SK-N-SH (cell line): ENCODE measurements at regions not wholly inside any gene's neighbourhood (a gene's known extent, or its start where the extent isn't known, plus 50 kb on each side); places are given as distances from the start of the nearest gene placed in this dataset.

Source experiments
- CTCF ChIA-PET: fragments of 300-600, 350-600 bp; formaldehyde crosslinking; extraction: SDS; loops from one replicate; lab custom pipeline; 2021; lab: Yijun Ruan, JAX
- POLR2A ChIA-PET: fragments of 350-600 bp; sonication (Branson Sonifier 250); formaldehyde crosslinking; extraction: SDS; loops from one replicate; lab custom pipeline; 2020; ENCODE audit warnings: antibody characterized with exemption, inconsistent platforms; lab: Yijun Ruan, JAX
- DNase-seq: peaks from one replicate; pipeline ENCODE4 v3.0.0; 2012
- H2AFZ ChIP-seq: fragments of 200-600 bp; sonication (generic); 2 replicates; pipeline ENCODE4 v1.8.1; 2016; ENCODE audit warnings: antibody characterized with exemption, mild to moderate bottlenecking, low read depth
- H3F3A ChIP-seq: fragments of 200-600 bp; sonication (generic); replicated peaks from 2 replicates; pipeline ENCODE3; 2016; ENCODE audit warnings: antibody characterized with exemption, mild to moderate bottlenecking; ENCODE audit not compliant: insufficient read depth
- H3K27ac ChIP-seq, 2 experiments: fragments of 200-500 bp in 1 of 2; fragments of 200-600 bp in 1 of 2; sonication (Bioruptor generic) in 1 of 2; sonication (generic), shearing (Covaris generic) in 1 of 2; 2 replicates each; pipeline versions ENCODE4 v1.5.1 to v1.6.1; 2014 to 2016; ENCODE audit warnings: low read depth in 2 of 2, inconsistent platforms in 1 of 2, low read length in 1 of 2, mild to moderate bottlenecking in 1 of 2, mixed read lengths in 1 of 2
- H3K27me3 ChIP-seq: fragments of 200-600 bp; sonication (generic), shearing (Covaris generic); 2 replicates; pipeline ENCODE4 v1.6.1; 2016; ENCODE audit warnings: mixed run types; ENCODE audit not compliant: insufficient read depth
- H3K36me3 ChIP-seq, 2 experiments: fragments of 200-500 bp in 1 of 2; fragments of 200-600 bp in 1 of 2; sonication (Bioruptor generic) in 1 of 2; sonication (generic) in 1 of 2; replicated peaks in 1 of 2; 2 replicates each; pipeline versions ENCODE3 to v1.5.1; 2014 to 2016; ENCODE audit warnings: low read length in 1 of 2, mild to moderate bottlenecking in 1 of 2; ENCODE audit not compliant: insufficient read depth in 2 of 2, control insufficient read depth in 1 of 2
- H3K4me1 ChIP-seq, 2 experiments: fragments of 200-500 bp in 1 of 2; fragments of 200-600 bp in 1 of 2; sonication (Bioruptor generic) in 1 of 2; sonication (generic), shearing (Covaris generic) in 1 of 2; 2 replicates each; pipeline versions ENCODE4 v1.5.1 to v1.6.1; 2014 to 2016; ENCODE audit warnings: low read depth in 1 of 2, low read length in 1 of 2, mixed run types in 1 of 2; ENCODE audit not compliant: insufficient read depth in 2 of 2, control insufficient read depth in 1 of 2
- H3K4me2 ChIP-seq: fragments of 200-600 bp; sonication (generic), shearing (Covaris generic); 2 replicates; pipeline ENCODE4 v1.6.1; 2017; ENCODE audit warnings: mixed run types
- H3K4me3 ChIP-seq, 2 experiments: fragments of 200-500 bp in 1 of 2; fragments of 200-600 bp in 1 of 2; sonication (Bioruptor generic) in 1 of 2; sonication (generic), shearing (Covaris generic) in 1 of 2; 2 replicates each; pipeline versions ENCODE4 v1.5.1 to v1.8.1; 2014 to 2016; ENCODE audit warnings: low read depth in 2 of 2, inconsistent platforms in 1 of 2, low read length in 1 of 2, mild to moderate bottlenecking in 1 of 2, mixed read lengths in 1 of 2, moderate library complexity in 1 of 2
- H3K79me2 ChIP-seq: fragments of 200-600 bp; sonication (generic); 2 replicates; pipeline ENCODE4 v1.8.1; 2017; ENCODE audit warnings: mild to moderate bottlenecking; ENCODE audit not compliant: insufficient read depth
- H3K9ac ChIP-seq: fragments of 200-600 bp; sonication (generic); 2 replicates; pipeline ENCODE4 v1.6.1; 2017; ENCODE audit warnings: mixed run types
- H3K9me2 ChIP-seq: fragments of 200-600 bp; sonication (generic); 2 replicates; pipeline ENCODE4 v1.6.1; 2017; ENCODE audit warnings: mixed run types
- H3K9me3 ChIP-seq: fragments of 200-600 bp; sonication (generic); 2 replicates; pipeline ENCODE4 v1.6.1; 2017; ENCODE audit warnings: mixed run types, mild to moderate bottlenecking, moderate library complexity
- H4K20me1 ChIP-seq: fragments of 200-600 bp; sonication (generic); 2 replicates; pipeline ENCODE4 v1.6.1; 2017; ENCODE audit warnings: mild to moderate bottlenecking, mixed run types; ENCODE audit not compliant: insufficient read depth
- EP300 ChIP-seq, 2 experiments: IDR thresholded peaks; 2 replicates each; pipeline versions ENCODE4 v1.4.0 to v1.6.1; 2012; ENCODE audit warnings: borderline replicate concordance in 1 of 2, low read depth in 1 of 2, low read length in 1 of 2
- FOSL2 ChIP-seq: IDR thresholded peaks from 2 replicates; pipeline ENCODE4 v1.4.0; 2012; ENCODE audit warnings: low read depth, mild to moderate bottlenecking, moderate library complexity, borderline replicate concordance
- FOXM1 ChIP-seq: IDR thresholded peaks from 2 replicates; pipeline ENCODE4 v1.4.0; 2012; ENCODE audit warnings: low read depth, mild to moderate bottlenecking
- IRF3 ChIP-seq: fragments of 150-350 bp; IDR thresholded peaks from 2 replicates; pipeline ENCODE4 v1.6.1; 2016; ENCODE audit warnings: mild to moderate bottlenecking, low read depth, low read length
- JUND ChIP-seq: IDR thresholded peaks from 2 replicates; pipeline ENCODE4 v1.4.0; 2012
- MEF2A ChIP-seq: IDR thresholded peaks from 2 replicates; pipeline ENCODE4 v1.4.0; 2012; ENCODE audit warnings: low read depth, borderline replicate concordance
- NFIC ChIP-seq: IDR thresholded peaks from 2 replicates; pipeline ENCODE4 v1.4.0; 2012; ENCODE audit warnings: borderline replicate concordance
- PBX3 ChIP-seq: IDR thresholded peaks from 2 replicates; pipeline ENCODE4; 2012
- RXRA ChIP-seq: IDR thresholded peaks from 2 replicates; pipeline ENCODE4 v1.4.0; 2012; ENCODE audit warnings: low read depth, mild to moderate bottlenecking, borderline replicate concordance
- TCF12 ChIP-seq: IDR thresholded peaks from 2 replicates; pipeline ENCODE4 v1.4.0; 2012
- TEAD4 ChIP-seq: IDR thresholded peaks from 2 replicates; pipeline ENCODE4 v1.4.0; 2012; ENCODE audit warnings: mild to moderate bottlenecking, borderline replicate concordance; ENCODE audit not compliant: insufficient read depth
- USF2 ChIP-seq: fragments of 150-350 bp; IDR thresholded peaks from 2 replicates; pipeline ENCODE4 v1.6.1; 2017; ENCODE audit warnings: antibody characterized with exemption, low read length, low read depth, borderline replicate concordance
- ZBTB33 ChIP-seq: IDR thresholded peaks from 2 replicates; pipeline ENCODE4 v1.4.0; 2012; ENCODE audit warnings: low read depth, borderline replicate concordance
- WGBS: methylation state at CpG from one replicate; pipeline ENCODE4 v1.1.6; 2017; ENCODE audit warnings: low lambda C conversion rate; 5-methylcytosine and 5-hydroxymethylcytosine counted together

- WGBS: 20% methylated on average over 4 of the region's 4 CpGs
- no peaks in the 10 kb centered on the region for H3K36me3 ChIP-seq
- H3K79me2 ChIP-seq: no peaks in the 10 kb centered on the region
- H3F3A ChIP-seq: peaks cover 27% of the 10 kb centered on the region
- no peaks in the 10 kb centered on the region for H3K9me2 ChIP-seq
- ChIA-PET POLR2A (no interaction called here), CTCF (interaction anchor here (1.0 to 8.1 kb wide), 5 partner anchors 63 to 257 kb away, joined by 3 to 132 read pairs (median 3); no protein-coding TSS in a partner anchor)
- TF ChIP-seq FOXM1 (no peak), TCF12 (peak; percentile 91), RXRA (peak; percentile 82; the same call in 1 of the 2 replicates), EP300 (IDR thresholded peaks at IDR 0.05; ENCODE audit: borderline replicate concordance in 1 of 2, low read depth in 1 of 2, low read length in 1 of 2) (peak in 1 of 2 experiments; percentile 73; a peak in 2 of 4 replicates), IRF3 (no peak), FOSL2 (peak; percentile 24; the same call in 1 of the 2 replicates), JUND (peak; percentile 35; the same call in 1 of the 2 replicates), NFIC (peak; percentile 35), ZBTB33 (no peak), PBX3 (peak; percentile 36), MEF2A (peak; percentile 41; the same call in 1 of the 2 replicates), TEAD4 (peak; percentile 50; the same call in 1 of the 2 replicates), USF2 (no peak)
- no peaks in the 10 kb centered on the region for H3K27me3 ChIP-seq
- no peak for DNase-seq
- H3K9ac ChIP-seq: peak overlapping the region; percentile 23; the same call in 1 of the 2 replicates
- H3K27ac ChIP-seq: peak overlapping the region; percentile 82 to 94
- H3K9me3 ChIP-seq: no peaks in the 10 kb centered on the region
- H3K4me2 ChIP-seq: peak overlapping the region; percentile 66; the same call in 1 of the 2 replicates
- no peak overlapping the region; a peak in 1 of 4 replicates for H3K4me3 ChIP-seq
- peak overlapping the region; percentile 58; the same call in 1 of the 2 replicates for H2AFZ ChIP-seq
- H4K20me1 ChIP-seq: no peaks in the 10 kb centered on the region
- H3K4me1 ChIP-seq: peaks cover 31 to 33% of the 10 kb centered on the region in 2 experiments
Measured at GRCh38 chr6:154931711-154932424, 63.2 kb upstream of the TIAM2 start.
